Sigmoid colon (tissue), 4 donors: ENCODE measurements at regions not wholly inside any gene's neighbourhood (a gene's known extent, or its start where the extent isn't known, plus 50 kb on each side); places are given as distances from the start of the nearest gene placed in this dataset.

Experiments used
- CTCF ChIP-seq, 4 experiments: fragments of 450-650 bp in 3 of 4; fragments of 200-600 bp in 1 of 4; IDR thresholded peaks; one replicate each; pipeline ENCODE4 v1.5.1; 2016 to 2019; ENCODE audit warnings: antibody characterized with exemption in 4 of 4, mild to moderate bottlenecking in 3 of 4, moderate library complexity in 2 of 4
- POLR2A ChIP-seq, 2 donors: fragments of 450-650 bp; IDR thresholded peaks; one replicate each; pipeline ENCODE4 v1.6.1; 2016; ENCODE audit warnings: antibody characterized with exemption in 2 of 2, mild to moderate bottlenecking in 2 of 2, moderate library complexity in 2 of 2
- POLR2AphosphoS5 ChIP-seq, 4 donors: sonication (generic); formaldehyde crosslinking; IDR thresholded peaks; one replicate each; pipeline ENCODE4 v1.6.1; 2017; ENCODE audit warnings: antibody characterized with exemption in 4 of 4

- TF ChIP-seq CTCF (IDR thresholded peaks at IDR 0.05) (no peak), POLR2AphosphoS5 (IDR thresholded peaks at IDR 0.05) (no peak), POLR2A (IDR thresholded peaks at IDR 0.05) (no peak)
Observed at GRCh38 chr1:229928767-229929166, 138.3 kb upstream of the GALNT2 start.
